Ishikawa (cell line): ENCODE measurements at regions not wholly inside any gene's neighbourhood (a gene's known extent, or its start where the extent isn't known, plus 50 kb on each side); places are given as distances from the start of the nearest gene placed in this dataset.

Experiments used
- CEBPB ChIP-seq: IDR thresholded peaks from 2 replicates; pipeline ENCODE4 v1.6.1; 2012
- EGR1 ChIP-seq: IDR thresholded peaks from 2 replicates; pipeline ENCODE4 v1.6.1; 2012
- EP300 ChIP-seq: IDR thresholded peaks from 2 replicates; pipeline ENCODE4 v1.6.1; 2012; ENCODE audit warnings: borderline replicate concordance
- FOXM1 ChIP-seq: IDR thresholded peaks from 2 replicates; pipeline ENCODE4 v1.6.1; 2012; ENCODE audit warnings: low read depth, borderline replicate concordance
- TAF1 ChIP-seq: IDR thresholded peaks from 2 replicates; pipeline ENCODE4 v1.6.1; 2012; ENCODE audit warnings: low read depth, mild to moderate bottlenecking
- YY1 ChIP-seq: IDR thresholded peaks from 2 replicates; pipeline ENCODE4 v1.6.1; 2012; ENCODE audit warnings: low read depth
- ZBTB7A ChIP-seq: IDR thresholded peaks from 2 replicates; pipeline ENCODE4 v1.6.1; 2012; ENCODE audit warnings: low read depth
- TF ChIP-seq, protein P1 (sequence below): IDR thresholded peaks from 2 replicates; pipeline ENCODE4 v1.6.1; 2012; ENCODE audit warnings: low read depth, mild to moderate bottlenecking
- TF ChIP-seq, protein P2 (sequence below): IDR thresholded peaks from 2 replicates; pipeline ENCODE4 v1.6.1; 2012

DNA sequence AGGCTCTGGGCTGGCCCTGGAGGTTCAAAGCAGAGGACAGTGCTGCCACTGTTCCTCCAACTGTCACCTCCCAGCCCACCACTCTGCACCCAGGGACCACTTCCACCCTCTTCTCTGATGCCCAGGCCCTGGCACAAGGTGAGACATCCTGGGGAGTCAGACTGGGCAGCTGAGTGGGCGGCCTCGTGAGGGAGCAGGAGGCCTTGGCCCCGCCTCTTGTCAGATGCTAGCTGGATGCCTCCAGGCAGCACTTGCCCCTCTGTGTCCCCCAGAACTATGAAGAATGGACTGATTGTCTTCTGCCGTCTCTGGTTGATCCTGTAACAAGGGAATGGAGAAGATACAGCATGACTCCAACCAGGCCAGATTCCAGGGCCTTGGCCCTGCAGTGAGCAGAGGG lies 191.0 kb upstream of the LINGO1 start:
- TF ChIP-seq YY1 (no peak), TAF1 (no peak), ZBTB7A (no peak), EGR1 (no peak), EP300 (no peak), CEBPB (no peak), FOXM1 (no peak)
- TF ChIP-seq, protein P1, sequence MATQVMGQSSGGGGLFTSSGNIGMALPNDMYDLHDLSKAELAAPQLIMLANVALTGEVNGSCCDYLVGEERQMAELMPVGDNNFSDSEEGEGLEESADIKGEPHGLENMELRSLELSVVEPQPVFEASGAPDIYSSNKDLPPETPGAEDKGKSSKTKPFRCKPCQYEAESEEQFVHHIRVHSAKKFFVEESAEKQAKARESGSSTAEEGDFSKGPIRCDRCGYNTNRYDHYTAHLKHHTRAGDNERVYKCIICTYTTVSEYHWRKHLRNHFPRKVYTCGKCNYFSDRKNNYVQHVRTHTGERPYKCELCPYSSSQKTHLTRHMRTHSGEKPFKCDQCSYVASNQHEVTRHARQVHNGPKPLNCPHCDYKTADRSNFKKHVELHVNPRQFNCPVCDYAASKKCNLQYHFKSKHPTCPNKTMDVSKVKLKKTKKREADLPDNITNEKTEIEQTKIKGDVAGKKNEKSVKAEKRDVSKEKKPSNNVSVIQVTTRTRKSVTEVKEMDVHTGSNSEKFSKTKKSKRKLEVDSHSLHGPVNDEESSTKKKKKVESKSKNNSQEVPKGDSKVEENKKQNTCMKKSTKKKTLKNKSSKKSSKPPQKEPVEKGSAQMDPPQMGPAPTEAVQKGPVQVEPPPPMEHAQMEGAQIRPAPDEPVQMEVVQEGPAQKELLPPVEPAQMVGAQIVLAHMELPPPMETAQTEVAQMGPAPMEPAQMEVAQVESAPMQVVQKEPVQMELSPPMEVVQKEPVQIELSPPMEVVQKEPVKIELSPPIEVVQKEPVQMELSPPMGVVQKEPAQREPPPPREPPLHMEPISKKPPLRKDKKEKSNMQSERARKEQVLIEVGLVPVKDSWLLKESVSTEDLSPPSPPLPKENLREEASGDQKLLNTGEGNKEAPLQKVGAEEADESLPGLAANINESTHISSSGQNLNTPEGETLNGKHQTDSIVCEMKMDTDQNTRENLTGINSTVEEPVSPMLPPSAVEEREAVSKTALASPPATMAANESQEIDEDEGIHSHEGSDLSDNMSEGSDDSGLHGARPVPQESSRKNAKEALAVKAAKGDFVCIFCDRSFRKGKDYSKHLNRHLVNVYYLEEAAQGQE: no peak
- TF ChIP-seq, protein P2, sequence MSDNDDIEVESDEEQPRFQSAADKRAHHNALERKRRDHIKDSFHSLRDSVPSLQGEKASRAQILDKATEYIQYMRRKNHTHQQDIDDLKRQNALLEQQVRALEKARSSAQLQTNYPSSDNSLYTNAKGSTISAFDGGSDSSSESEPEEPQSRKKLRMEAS: no peak
